PFSK-1 (cell line): ENCODE measurements at regions not wholly inside any gene's neighbourhood (a gene's known extent, or its start where the extent isn't known, plus 50 kb on each side); places are given as distances from the start of the nearest gene placed in this dataset.

Source experiments
- FOXP2 ChIP-seq: optimal IDR thresholded peaks from 2 replicates; pipeline ENCODE3; 2011; ENCODE audit warnings: borderline replicate concordance, control low read depth, inconsistent platforms; ENCODE audit not compliant: insufficient read depth; ENCODE audit errors: extremely low read length, extremely low read depth
- POLR2AphosphoS5 ChIP-seq: IDR thresholded peaks from 2 replicates; pipeline ENCODE4 v1.6.1; 2012; ENCODE audit warnings: low read depth, mild to moderate bottlenecking, control low read depth, low read length, moderate library complexity
- SIN3A ChIP-seq: IDR thresholded peaks from 2 replicates; pipeline ENCODE4 v1.6.1; 2012; ENCODE audit warnings: mild to moderate bottlenecking, low read length, moderate library complexity, borderline replicate concordance; ENCODE audit not compliant: insufficient read depth
- TAF1 ChIP-seq: IDR thresholded peaks from 2 replicates; pipeline ENCODE4 v1.6.1; 2012; ENCODE audit warnings: low read length, control low read depth, borderline replicate concordance; ENCODE audit not compliant: insufficient read depth
- TF ChIP-seq, protein P1 (sequence below), 2 experiments: IDR thresholded peaks; 2 replicates each; pipeline versions ENCODE4 v1.6.1 to v1.8.0; 2011 to 2012; ENCODE audit warnings: low read depth in 2 of 2, low read length in 2 of 2, control low read depth in 1 of 2, inconsistent platforms in 1 of 2, mild to moderate bottlenecking in 1 of 2, moderate library complexity in 1 of 2; ENCODE audit not compliant: insufficient read depth in 1 of 2

DNA sequence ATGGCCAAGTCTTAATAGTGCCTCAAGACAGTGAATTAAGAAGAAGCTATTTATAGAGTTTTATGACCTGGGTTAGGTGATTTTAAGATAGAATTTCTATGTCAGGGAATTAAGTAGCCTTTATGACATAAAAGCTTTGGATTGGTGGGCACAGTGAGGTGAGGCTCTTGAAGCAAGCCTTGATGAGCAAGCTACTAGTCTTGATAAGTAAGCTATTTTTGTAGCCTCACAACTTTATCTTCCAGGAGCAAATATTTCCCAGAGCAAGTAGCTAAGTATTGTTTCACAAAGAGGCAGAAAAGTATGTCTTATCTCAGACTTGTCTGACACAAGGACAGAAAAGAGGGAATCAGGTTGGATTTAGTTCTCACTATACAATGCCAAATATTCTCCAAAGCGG is 491.7 kb upstream of the RASGRP1 start:
- TF ChIP-seq SIN3A (no peak), TAF1 (no peak)

DNA sequence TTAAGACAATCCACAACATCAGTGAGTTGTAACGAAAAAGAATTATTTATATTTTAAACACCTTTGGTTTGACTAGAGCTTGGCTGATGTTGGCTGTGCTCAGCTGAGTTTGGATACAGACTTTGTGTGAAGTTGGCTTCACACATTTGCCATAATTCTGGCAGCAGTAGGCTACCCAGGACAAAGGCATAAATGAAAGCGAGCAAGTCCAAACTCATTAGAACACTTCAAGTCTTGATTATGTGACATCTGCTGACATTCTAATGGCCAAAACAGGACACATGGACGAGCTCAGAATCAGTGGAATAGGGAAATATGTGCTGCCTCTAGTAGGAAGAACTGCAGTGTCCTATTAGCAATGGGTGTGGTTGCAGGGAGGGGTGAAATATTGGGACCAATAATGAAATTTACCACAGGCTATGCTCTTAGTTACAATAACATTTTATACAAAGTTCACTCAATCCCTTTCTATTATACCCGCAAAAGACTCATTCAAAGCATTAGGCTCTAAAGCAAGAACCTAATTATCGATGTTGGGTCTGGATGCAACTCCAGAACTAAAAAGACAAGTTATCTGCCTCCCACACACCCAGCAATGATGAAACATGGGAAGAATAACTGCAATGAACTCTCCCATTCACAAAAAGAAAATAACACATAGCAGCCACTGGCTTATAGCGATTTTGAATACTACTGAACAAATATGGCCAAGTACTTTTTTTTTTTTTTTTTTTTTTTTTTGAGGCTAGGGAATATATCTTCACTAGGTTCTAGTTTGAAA is 493.9 kb upstream of the RASGRP1 start:
- no peak for TF ChIP-seq TAF1
- TF ChIP-seq FOXP2, result no peak
- TF ChIP-seq, protein P1, sequence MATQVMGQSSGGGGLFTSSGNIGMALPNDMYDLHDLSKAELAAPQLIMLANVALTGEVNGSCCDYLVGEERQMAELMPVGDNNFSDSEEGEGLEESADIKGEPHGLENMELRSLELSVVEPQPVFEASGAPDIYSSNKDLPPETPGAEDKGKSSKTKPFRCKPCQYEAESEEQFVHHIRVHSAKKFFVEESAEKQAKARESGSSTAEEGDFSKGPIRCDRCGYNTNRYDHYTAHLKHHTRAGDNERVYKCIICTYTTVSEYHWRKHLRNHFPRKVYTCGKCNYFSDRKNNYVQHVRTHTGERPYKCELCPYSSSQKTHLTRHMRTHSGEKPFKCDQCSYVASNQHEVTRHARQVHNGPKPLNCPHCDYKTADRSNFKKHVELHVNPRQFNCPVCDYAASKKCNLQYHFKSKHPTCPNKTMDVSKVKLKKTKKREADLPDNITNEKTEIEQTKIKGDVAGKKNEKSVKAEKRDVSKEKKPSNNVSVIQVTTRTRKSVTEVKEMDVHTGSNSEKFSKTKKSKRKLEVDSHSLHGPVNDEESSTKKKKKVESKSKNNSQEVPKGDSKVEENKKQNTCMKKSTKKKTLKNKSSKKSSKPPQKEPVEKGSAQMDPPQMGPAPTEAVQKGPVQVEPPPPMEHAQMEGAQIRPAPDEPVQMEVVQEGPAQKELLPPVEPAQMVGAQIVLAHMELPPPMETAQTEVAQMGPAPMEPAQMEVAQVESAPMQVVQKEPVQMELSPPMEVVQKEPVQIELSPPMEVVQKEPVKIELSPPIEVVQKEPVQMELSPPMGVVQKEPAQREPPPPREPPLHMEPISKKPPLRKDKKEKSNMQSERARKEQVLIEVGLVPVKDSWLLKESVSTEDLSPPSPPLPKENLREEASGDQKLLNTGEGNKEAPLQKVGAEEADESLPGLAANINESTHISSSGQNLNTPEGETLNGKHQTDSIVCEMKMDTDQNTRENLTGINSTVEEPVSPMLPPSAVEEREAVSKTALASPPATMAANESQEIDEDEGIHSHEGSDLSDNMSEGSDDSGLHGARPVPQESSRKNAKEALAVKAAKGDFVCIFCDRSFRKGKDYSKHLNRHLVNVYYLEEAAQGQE (IDR thresholded peaks at IDR 0.05; ENCODE audit: insufficient read depth in 1 of 2, low read depth in 2 of 2, low read length in 2 of 2), result no peak
- no peak for TF ChIP-seq SIN3A
- TF ChIP-seq POLR2AphosphoS5, result no peak

DNA sequence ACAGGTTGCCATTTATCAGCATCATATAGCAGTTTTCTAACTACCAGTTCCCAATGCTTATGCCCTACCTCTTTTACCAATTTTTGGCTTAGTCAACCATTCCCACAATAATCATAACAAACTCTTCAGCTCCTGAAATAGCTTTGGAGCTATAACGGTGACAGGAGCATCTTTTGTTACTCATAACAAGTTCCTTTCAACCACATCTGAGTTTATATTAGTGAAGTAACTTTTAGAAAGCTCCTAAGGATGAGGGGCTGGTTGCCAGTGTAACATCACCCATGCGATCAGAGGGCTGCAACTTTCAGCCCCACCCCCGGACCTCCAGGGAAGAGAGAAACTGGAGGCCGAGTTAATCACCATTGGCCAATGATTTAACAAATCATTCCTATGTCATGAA is 495.3 kb upstream of the RASGRP1 start:
- TF ChIP-seq TAF1 (no peak), FOXP2 (no peak), SIN3A (no peak), POLR2AphosphoS5 (no peak)

DNA sequence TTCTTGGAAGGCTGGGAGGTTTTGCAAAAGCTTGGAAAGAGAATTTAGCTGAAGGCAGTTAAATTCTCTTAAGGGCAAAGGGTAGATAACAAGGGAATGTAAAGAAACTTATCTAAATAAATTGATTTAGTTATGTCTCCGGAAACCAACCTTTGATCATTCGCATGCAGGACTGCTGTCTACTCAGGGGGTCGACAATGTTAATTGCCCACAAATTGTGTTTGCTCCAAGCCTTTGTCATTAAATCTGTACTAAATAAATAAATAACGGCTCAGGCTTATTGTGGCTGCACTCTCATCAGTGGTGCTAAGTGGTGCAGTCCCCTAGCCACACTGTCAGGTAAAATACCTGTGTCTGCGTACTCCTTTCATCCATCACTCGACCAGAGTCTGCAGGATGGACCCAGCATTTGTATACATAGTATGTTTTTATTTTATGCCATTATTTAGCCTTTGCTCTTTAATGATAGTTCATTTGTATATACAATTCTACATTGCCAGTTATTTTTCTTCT is 497.4 kb upstream of the RASGRP1 start:
- no peak for TF ChIP-seq TAF1
- TF ChIP-seq, protein P1 (IDR thresholded peaks at IDR 0.05; ENCODE audit: insufficient read depth in 1 of 2, low read depth in 2 of 2, low read length in 2 of 2), result no peak
- no peak for TF ChIP-seq POLR2AphosphoS5
- TF ChIP-seq SIN3A, result no peak
- TF ChIP-seq FOXP2, result no peak

DNA sequence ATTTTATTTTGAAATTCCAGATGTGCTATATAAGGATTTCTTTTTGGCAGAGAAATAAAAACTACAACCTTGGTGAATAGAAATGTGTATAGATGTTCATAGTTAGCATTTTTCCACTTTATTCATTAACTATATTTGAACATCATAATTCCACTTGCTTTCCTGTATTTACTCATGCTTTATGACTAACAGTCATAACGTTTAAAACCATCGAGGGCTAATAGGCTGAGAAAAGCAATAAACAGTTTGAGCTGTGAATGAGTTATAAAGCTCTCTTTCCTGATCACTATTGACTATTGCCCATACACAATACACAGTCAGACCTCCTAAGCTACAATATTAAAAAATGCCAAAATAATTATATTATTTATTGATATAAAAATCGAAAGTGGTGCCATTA is 502.1 kb upstream of the RASGRP1 start:
- TF ChIP-seq SIN3A (no peak), FOXP2 (no peak), POLR2AphosphoS5 (no peak), TAF1 (no peak)
- TF ChIP-seq, protein P1 (IDR thresholded peaks at IDR 0.05; ENCODE audit: insufficient read depth in 1 of 2, low read depth in 2 of 2, low read length in 2 of 2), result no peak

DNA sequence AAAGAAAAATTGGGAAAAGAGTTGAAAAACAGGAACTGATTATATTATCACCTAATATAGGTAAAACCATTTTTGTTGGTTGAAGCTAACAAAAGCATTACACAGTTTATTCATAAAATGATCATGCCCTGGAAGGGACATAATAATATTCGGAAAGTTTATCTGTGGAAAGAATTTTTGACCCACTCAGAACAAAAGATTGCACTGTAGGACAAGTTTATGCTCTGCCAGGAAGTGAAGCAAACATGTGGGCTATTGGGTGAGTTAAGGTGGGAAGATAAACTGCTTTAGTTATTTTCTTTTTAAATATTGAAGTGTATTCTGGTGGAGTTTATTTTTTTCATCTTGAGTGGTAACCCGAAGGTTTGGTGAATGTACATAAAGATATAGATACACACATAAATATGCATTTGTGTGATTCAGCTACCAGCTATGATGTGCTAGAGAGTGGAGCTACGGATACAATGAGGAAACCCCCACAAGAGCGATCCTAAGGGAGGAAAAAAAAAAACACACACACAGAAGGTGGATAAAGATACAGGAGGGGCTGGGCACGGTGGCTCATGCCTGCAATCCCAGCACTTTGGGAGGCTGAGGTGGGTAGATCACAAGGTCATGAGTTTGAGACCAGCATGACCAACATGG is 506.4 kb upstream of the THBS1 start:
- TF ChIP-seq, protein P1 (IDR thresholded peaks at IDR 0.05; ENCODE audit: insufficient read depth in 1 of 2, low read depth in 2 of 2, low read length in 2 of 2), result no peak
- no peak for TF ChIP-seq TAF1
- TF ChIP-seq POLR2AphosphoS5, result no peak
- no peak for TF ChIP-seq SIN3A
- TF ChIP-seq FOXP2, result no peak
